GM12878 (cell line): ENCODE measurements at regions not wholly inside any gene's neighbourhood (a gene's known extent, or its start where the extent isn't known, plus 50 kb on each side); places are given as distances from the start of the nearest gene placed in this dataset.
A peak's percentile ranks its signal among the peaks of the same experiment; 100 is the strongest.

Experiments
- ATAC-seq: fragments of 200-7000 bp; cut with Tn5 transposase; 3 replicates; pipeline ENCODE4 v1.9.1; 2020; ENCODE audit warnings: mild to moderate bottlenecking, moderate library complexity
- BruUV-seq: library from RNA; stranded (reverse); fragments of 400-500 nt; replicated peaks from 2 replicates; lab custom pipeline; 2021; lab: Mats Ljungman, UMichigan
- CTCF ChIA-PET: fragments of 300-600 bp; sonication (Branson Sonifier 250); formaldehyde crosslinking; extraction: SDS; loops from one replicate; lab custom pipeline; 2021; ENCODE audit warnings: inconsistent platforms; lab: Yijun Ruan, JAX
- POLR2A ChIA-PET: fragments of 350-600 bp; formaldehyde crosslinking; extraction: SDS; loops from one replicate; lab custom pipeline; 2021; ENCODE audit warnings: inconsistent platforms; lab: Charles Lee
- RAD21 ChIA-PET: fragments of 300-600 bp; sonication (Branson Sonifier 250); formaldehyde crosslinking; loops from one replicate; lab custom pipeline; 2023; ENCODE audit warnings: antibody characterized with exemption; ENCODE audit not compliant: unreplicated experiment; lab: Charles Lee
- SMC1A ChIA-PET: fragments of 300-600 bp; sonication (Branson Sonifier 250); formaldehyde crosslinking; loops from one replicate; lab custom pipeline; 2023; ENCODE audit not compliant: unreplicated experiment, uncharacterized antibody; lab: Charles Lee
- DNase-seq: peaks from one replicate; pipeline ENCODE4 v3.0.0-alpha.2; 2011; ENCODE audit warnings: low read depth, low spot score
- FAIRE-seq: peaks from 3 replicates; lab custom pipeline; 2011; peaks lifted over from hg19 to GRCh38; lab: Jason Lieb, UNC
- H2AFZ ChIP-seq: 2 replicates; pipeline ENCODE4 v1.6.0; 2011; ENCODE audit warnings: low read depth, low read length, control low read depth; ENCODE audit not compliant: control insufficient read depth
- H3K27ac ChIP-seq: 2 replicates; pipeline ENCODE4 v1.5.1; 2011; ENCODE audit warnings: control low read depth; ENCODE audit not compliant: control insufficient read depth, insufficient read depth
- H3K27me3 ChIP-seq, 2 experiments: replicated peaks in 1 of 2; 2 replicates each; pipeline versions ENCODE4 v1.6.0 to v1.6.1; 2011; ENCODE audit warnings: low read length in 1 of 2; ENCODE audit not compliant: control insufficient read depth in 2 of 2, insufficient read depth in 2 of 2
- H3K36me3 ChIP-seq, 2 experiments: 2 replicates each; pipeline ENCODE4 v1.5.1; 2011; ENCODE audit warnings: low read length in 1 of 2; ENCODE audit not compliant: control insufficient read depth in 2 of 2, insufficient read depth in 2 of 2
- H3K4me1 ChIP-seq: 2 replicates; pipeline ENCODE4 v1.6.1; 2011; ENCODE audit warnings: mild to moderate bottlenecking, low read length, moderate library complexity, mixed read lengths; ENCODE audit not compliant: control insufficient read depth, insufficient read depth
- H3K4me2 ChIP-seq: 2 replicates; pipeline ENCODE4 v1.6.0; 2011; ENCODE audit warnings: control low read depth; ENCODE audit not compliant: control insufficient read depth, insufficient read depth
- H3K4me3 ChIP-seq: fragments of 200-600 bp; sonication (generic); 2 replicates; pipeline ENCODE4 v1.5.1; 2016
- H3K79me2 ChIP-seq: 2 replicates; pipeline ENCODE4 v1.6.0; 2011; ENCODE audit warnings: low read length; ENCODE audit not compliant: control insufficient read depth, insufficient read depth
- H3K9ac ChIP-seq: 2 replicates; pipeline ENCODE4 v1.8.0; 2011; ENCODE audit warnings: low read length, control low read depth, mixed read lengths; ENCODE audit not compliant: control insufficient read depth, insufficient read depth
- H3K9me3 ChIP-seq: replicated peaks from 3 replicates; pipeline ENCODE4 v1.5.1; 2011; ENCODE audit warnings: mild to moderate bottlenecking, low read length; ENCODE audit not compliant: control insufficient read depth, insufficient read depth
- H4K20me1 ChIP-seq: 2 replicates; pipeline ENCODE4 v1.6.0; 2011; ENCODE audit not compliant: control insufficient read depth, insufficient read depth
- BCL3 ChIP-seq: IDR thresholded peaks from 2 replicates; pipeline ENCODE4 v1.6.1; 2011; ENCODE audit warnings: borderline replicate concordance, low read depth, mild to moderate bottlenecking, moderate library complexity, low read length; ENCODE audit not compliant: insufficient read depth, poor library complexity, severe bottlenecking
- SMARCA5 ChIP-seq: fragments of 450-650 bp; IDR thresholded peaks from 2 replicates; pipeline ENCODE4 v1.6.1; 2017; ENCODE audit warnings: mild to moderate bottlenecking
- USF2 ChIP-seq: IDR thresholded peaks from 2 replicates; pipeline ENCODE4 v1.6.1; 2011; ENCODE audit warnings: low read depth, low read length, improper control_type of control experiment, borderline replicate concordance
- WGBS: methylation state at CpG from one replicate; pipeline ENCODE4 v1.1.6; 2016; ENCODE audit warnings: low lambda C conversion rate; ENCODE audit not compliant: insufficient replicate concordance, insufficient coverage; ENCODE audit errors: missing lambda C conversion rate; 5-methylcytosine and 5-hydroxymethylcytosine counted together
- in situ Hi-C: fragments of 300-500 bp; cut with MboI; formaldehyde crosslinking; loops from 9 replicates; pipeline ENCODE4 v1.14.3; 2018; ENCODE audit warnings: mixed read lengths
- intact Hi-C: fragments of 100-400 bp; cut with micrococcal nuclease; formaldehyde crosslinking; loops from one replicate; pipeline ENCODE4 v1.14.2; 2022; ENCODE audit not compliant: unreplicated experiment

DNA sequence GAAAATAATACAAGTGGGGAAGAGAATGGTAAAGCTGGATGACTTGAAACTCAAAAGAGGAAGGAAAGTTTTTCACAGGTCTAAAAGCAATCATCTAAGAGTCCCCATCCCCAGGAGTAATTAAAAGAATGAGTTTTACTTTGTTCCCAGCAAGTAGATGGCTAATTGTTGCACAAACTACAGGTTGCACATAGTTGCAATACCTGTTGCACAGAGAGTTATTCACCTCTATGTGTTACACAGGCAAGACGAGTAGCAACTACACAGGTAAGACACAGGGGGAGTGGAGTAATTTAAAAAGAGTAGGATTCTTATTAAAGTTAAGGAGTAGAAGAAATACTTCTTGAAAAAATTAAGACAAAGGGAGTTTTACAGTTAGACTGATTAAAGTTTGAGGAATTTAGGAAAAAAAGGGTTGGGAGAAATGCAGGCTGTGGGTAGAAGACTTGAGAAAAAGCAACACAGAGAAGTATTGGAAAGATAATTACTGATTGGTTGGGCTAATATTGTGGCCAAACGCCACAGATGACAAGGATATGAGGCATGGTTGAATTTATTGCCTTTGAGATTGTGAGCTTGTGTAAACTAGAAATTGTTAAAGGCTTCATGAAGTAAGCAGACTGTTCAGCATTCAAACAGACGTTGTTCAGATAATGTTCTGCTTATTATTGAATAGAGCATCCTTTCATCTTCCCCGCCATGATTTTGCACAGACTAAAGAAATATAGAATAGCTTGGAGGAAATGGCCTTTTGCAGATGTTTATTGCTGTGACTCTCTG, 699.3 kb downstream of the NR4A2 start:
- intact Hi-C loops (no loop called here), in situ Hi-C loops (no loop called here)
- Histone ChIP-seq H3K27ac (no peak overlapping the region), H3K4me1 (no peaks in the 10 kb centered on the region; the same call in 1 of the 2 replicates), H3K79me2 (no peaks in the 10 kb centered on the region), H3K4me2 (no peak overlapping the region), H3K4me3 (no peak overlapping the region), H2AFZ (no peak overlapping the region), H3K9ac (no peak overlapping the region), H3K9me3 (no peaks in the 10 kb centered on the region), H3K27me3 (no peaks in the 10 kb centered on the region), H4K20me1 (no peaks in the 10 kb centered on the region), H3K36me3 (no peaks in the 10 kb centered on the region)
- POLR2A ChIA-PET, result no interaction called here
- SMC1A ChIA-PET, result interaction anchor here (0.9 kb wide), 1 partner anchor 48 kb away, joined by 3 read pairs; no protein-coding TSS in a partner anchor
- ATAC-seq (no peak), DNase-seq (no peak), FAIRE-seq (no peak)
- RAD21 ChIA-PET, result no interaction called here
- CTCF ChIA-PET, result no interaction called here
- TF ChIP-seq SMARCA5 (no peak), BCL3 (peak; percentile 40), USF2 (no peak)
- no TSS peak for BruUV-seq
- 24% methylated on average over 4 of the region's 4 CpGs for WGBS
